HL-60 (cell line): ENCODE measurements at regions not wholly inside any gene's neighbourhood (a gene's known extent, or its start where the extent isn't known, plus 50 kb on each side); places are given as distances from the start of the nearest gene placed in this dataset.

Experiments
- CTCF ChIP-seq: IDR thresholded peaks from one replicate; pipeline ENCODE4 v1.5.1; 2011; ENCODE audit warnings: low read length, control low read depth, inconsistent platforms; ENCODE audit not compliant: insufficient read depth
- GABPA ChIP-seq: IDR thresholded peaks from 2 replicates; pipeline ENCODE4 v1.6.1; 2012; ENCODE audit warnings: low read depth
- POLR2AphosphoS5 ChIP-seq: IDR thresholded peaks from 2 replicates; pipeline ENCODE4 v1.6.1; 2012; ENCODE audit warnings: low read depth
- REST ChIP-seq: IDR thresholded peaks from 2 replicates; pipeline ENCODE4 v1.6.1; 2012; ENCODE audit warnings: low read depth; ENCODE audit not compliant: insufficient replicate concordance
- SPI1 ChIP-seq: IDR thresholded peaks from 2 replicates; pipeline ENCODE4 v1.6.1; 2012; ENCODE audit warnings: low read depth, mild to moderate bottlenecking, borderline replicate concordance

- no peak for TF ChIP-seq CTCF
- TF ChIP-seq POLR2AphosphoS5: no peak
- TF ChIP-seq REST: no peak
- TF ChIP-seq SPI1: no peak
- no peak for TF ChIP-seq GABPA
Observed at GRCh38 chr16:79497606-79498350, 102.8 kb downstream of the MAF start.
